ENCODE measurements at regions not wholly inside any gene's neighbourhood (a gene's known extent, or its start where the extent isn't known, plus 50 kb on each side); places are given as distances from the start of the nearest gene placed in this dataset.
"Not testable (repeated sequence)": the region's sequence is repeated elsewhere in the genome, so short reads cannot be mapped to it uniquely, and the experiment has no call there.

GRCh38 chr3:59247402-59247841 lies 197.6 kb upstream of the CFAP20DC start:
- DNase-seq = peak; percentile 61

- no peak for DNase-seq
These were observed 197.0 kb upstream of the CFAP20DC start for GRCh38 chr3:59246719-59247401.

- DNase-seq = peak; percentile 80
These were observed 196.2 kb upstream of the CFAP20DC start for GRCh38 chr3:59245859-59246501.

GRCh38 chr3:59245300-59245858 lies 195.6 kb upstream of the CFAP20DC start:
- no peak for DNase-seq

- no peak for DNase-seq
These were observed 194.5 kb upstream of the CFAP20DC start for GRCh38 chr3:59244343-59244742.

- DNase-seq = no peak
These were observed 193.7 kb upstream of the CFAP20DC start for GRCh38 chr3:59243476-59243875.

- peak; percentile 44 for DNase-seq
These were observed 190.9 kb upstream of the CFAP20DC start for GRCh38 chr3:59240666-59241255.

GRCh38 chr3:59237121-59237520 lies 187.3 kb upstream of the CFAP20DC start:
- peak; percentile 60 for DNase-seq

- DNase-seq = no peak
These were observed 185.8 kb upstream of the CFAP20DC start for GRCh38 chr3:59235634-59236012.

GRCh38 chr3:59234884-59235633 lies 185.2 kb upstream of the CFAP20DC start:
- no peak for DNase-seq

GRCh38 chr3:59230379-59230778 lies 180.6 kb upstream of the CFAP20DC start:
- DNase-seq = not testable (repeated sequence)

- DNase-seq = no peak
These were observed 164.0 kb upstream of the CFAP20DC start for GRCh38 chr3:59213860-59214259.

GRCh38 chr3:59212128-59212779 lies 162.4 kb upstream of the CFAP20DC start:
- DNase-seq = peak; percentile 67

- no peak for DNase-seq
These were observed 160.4 kb upstream of the CFAP20DC start for GRCh38 chr3:59210260-59210659.

GRCh38 chr3:59192473-59192872 lies 142.6 kb upstream of the CFAP20DC start:
- DNase-seq = peak; percentile 81

- DNase-seq = peak; percentile 44
These were observed 141.8 kb upstream of the CFAP20DC start for GRCh38 chr3:59191651-59192050.

- DNase-seq = no peak
These were observed 140.1 kb upstream of the CFAP20DC start for GRCh38 chr3:59189939-59190338.

GRCh38 chr3:59189526-59189925 lies 139.7 kb upstream of the CFAP20DC start:
- peak; percentile 17 for DNase-seq

- no peak for DNase-seq
These were observed 136.9 kb upstream of the CFAP20DC start for GRCh38 chr3:59186725-59187124.

GRCh38 chr3:59185591-59186369 lies 136.0 kb upstream of the CFAP20DC start:
- peak; percentile 31 for DNase-seq

- DNase-seq = no peak
These were observed 130.2 kb upstream of the CFAP20DC start for GRCh38 chr3:59180006-59180405.

- no peak for DNase-seq
These were observed 128.9 kb upstream of the CFAP20DC start for GRCh38 chr3:59178698-59179097.

Measured in fibroblast of upper back skin (primary cell).